Small intestine (tissue), 7 donors: ENCODE measurements at regions not wholly inside any gene's neighbourhood (a gene's known extent, or its start where the extent isn't known, plus 50 kb on each side); places are given as distances from the start of the nearest gene placed in this dataset.

ENCODE experiments used
- DNase-seq, 2 donors: peaks; one replicate each; pipeline versions ENCODE4 v3.0.0 to v3.0.0-alpha.2; 2013
- FAIRE-seq: peaks from 2 replicates; lab custom pipeline; 2012; peaks lifted over from hg19 to GRCh38; lab: Jason Lieb, UNC
- H3K27ac ChIP-seq, 3 donors: one replicate each; pipeline ENCODE4 v1.5.1; 2013; ENCODE audit warnings: low read length in 2 of 3, mild to moderate bottlenecking in 2 of 3, control low read depth in 1 of 3, inconsistent platforms in 1 of 3, low read depth in 1 of 3, moderate library complexity in 1 of 3
- H3K27me3 ChIP-seq, 3 donors: one replicate each; pipeline ENCODE4 v1.6.1; 2013; ENCODE audit warnings: low read length in 3 of 3, inconsistent platforms in 1 of 3; ENCODE audit not compliant: control insufficient read depth in 3 of 3, insufficient read depth in 3 of 3
- H3K36me3 ChIP-seq, 3 donors: one replicate each; pipeline ENCODE4 v1.6.1; 2013; ENCODE audit warnings: low read length in 3 of 3, inconsistent platforms in 1 of 3, low read depth in 1 of 3, mild to moderate bottlenecking in 1 of 3, moderate library complexity in 1 of 3; ENCODE audit not compliant: control insufficient read depth in 3 of 3, insufficient read depth in 2 of 3
- H3K4me1 ChIP-seq, 3 donors: one replicate each; pipeline ENCODE4 v1.6.1; 2013; ENCODE audit warnings: low read length in 2 of 3, inconsistent platforms in 1 of 3, low read depth in 1 of 3, mild to moderate bottlenecking in 1 of 3, moderate library complexity in 1 of 3; ENCODE audit not compliant: control insufficient read depth in 3 of 3, insufficient read depth in 2 of 3
- H3K4me3 ChIP-seq, 3 donors: one replicate each; pipeline ENCODE4 v1.5.1; 2013; ENCODE audit warnings: low read length in 3 of 3, control low read depth in 1 of 3, inconsistent platforms in 1 of 3, low read depth in 1 of 3, mild to moderate bottlenecking in 1 of 3, moderate library complexity in 1 of 3
- H3K9me3 ChIP-seq, 2 donors: one replicate each; pipeline ENCODE4 v1.6.1; 2013; ENCODE audit warnings: low read depth in 1 of 2, low read length in 1 of 2; ENCODE audit not compliant: control insufficient read depth in 2 of 2, insufficient read depth in 1 of 2
- WGBS, 3 donors: extraction: QIAGEN DNeasy Blood & Tissue Kit; methylation state at CpG; one replicate each; pipeline ENCODE4 v1.1.7; 2013; 5-methylcytosine and 5-hydroxymethylcytosine counted together
- donor health status: healthy with polysubstance abuse.
- donor health status: control.
- donor health status: control.
- donor health status: Bipolar disorder and iron deficiency.
- donor health status: healthy.

GRCh38 chr20:12599494-12599893 is 409.3 kb upstream of the SPTLC3 start:
- no peaks in the 10 kb centered on the region for H3K36me3 ChIP-seq
- H3K4me1 ChIP-seq: no peaks in the 10 kb centered on the region
- no peaks in the 10 kb centered on the region for H3K9me3 ChIP-seq
- H3K4me3 ChIP-seq: no peak overlapping the region
- FAIRE-seq: no peak
- no peak for DNase-seq
- no peaks in the 10 kb centered on the region for H3K27me3 ChIP-seq
- H3K27ac ChIP-seq: no peak overlapping the region

GRCh38 chr20:12605751-12606150 is 403.0 kb upstream of the SPTLC3 start:
- 69 to 82% (median 78%) methylated on average over 2 of the region's 2 CpGs for whole genome bisulfite sequencing, 3 donors
- H3K36me3 ChIP-seq: no peaks in the 10 kb centered on the region
- no peak overlapping the region for H3K27ac ChIP-seq
- DNase-seq: no peak
- no peaks in the 10 kb centered on the region for H3K27me3 ChIP-seq
- no peaks in the 10 kb centered on the region for H3K4me1 ChIP-seq
- no peak for FAIRE-seq
- no peak overlapping the region for H3K4me3 ChIP-seq
- no peaks in the 10 kb centered on the region for H3K9me3 ChIP-seq

GRCh38 chr20:12610871-12611270 is 397.9 kb upstream of the SPTLC3 start:
- no peaks in the 10 kb centered on the region for H3K9me3 ChIP-seq
- no peaks in the 10 kb centered on the region for H3K27me3 ChIP-seq
- WGBS, 3 donors: 17 to 44% (median 31%) methylated on average over 1 of the region's 1 CpG
- no peak overlapping the region for H3K4me3 ChIP-seq
- H3K36me3 ChIP-seq: no peaks in the 10 kb centered on the region
- FAIRE-seq (no peak), DNase-seq (no peak)
- no peaks in the 10 kb centered on the region for H3K4me1 ChIP-seq
- no peak overlapping the region for H3K27ac ChIP-seq

GRCh38 chr20:12614764-12615163 is 394.0 kb upstream of the SPTLC3 start:
- H3K27me3 ChIP-seq: no peaks in the 10 kb centered on the region
- FAIRE-seq (no peak), DNase-seq (no peak)
- no peaks in the 10 kb centered on the region for H3K36me3 ChIP-seq
- H3K4me3 ChIP-seq: no peak overlapping the region
- no peak overlapping the region for H3K27ac ChIP-seq
- no peaks in the 10 kb centered on the region for H3K4me1 ChIP-seq
- 81 to 90% (median 85%) methylated on average over 1 of the region's 1 CpG for WGBS, 3 donors
- no peaks in the 10 kb centered on the region for H3K9me3 ChIP-seq

GRCh38 chr20:12617076-12617475 is 391.7 kb upstream of the SPTLC3 start:
- Histone ChIP-seq H3K4me3 (no peak overlapping the region), H3K27ac (no peak overlapping the region), H3K4me1 (no peaks in the 10 kb centered on the region), H3K9me3 (no peaks in the 10 kb centered on the region), H3K36me3 (no peaks in the 10 kb centered on the region), H3K27me3 (no peaks in the 10 kb centered on the region)
- DNase-seq: no peak
- 63 to 82% (median 69%) methylated on average over 5 of the region's 5 CpGs for WGBS, 3 donors
- no peak for FAIRE-seq

- no peaks in the 10 kb centered on the region for H3K4me1 ChIP-seq
- H3K27me3 ChIP-seq: no peaks in the 10 kb centered on the region
- no peak overlapping the region for H3K27ac ChIP-seq
- no peaks in the 10 kb centered on the region for H3K9me3 ChIP-seq
- FAIRE-seq (no peak), DNase-seq (no peak)
- no peaks in the 10 kb centered on the region for H3K36me3 ChIP-seq
- no peak overlapping the region for H3K4me3 ChIP-seq
- 89 to 98% (median 89%) methylated on average over 1 of the region's 1 CpG for WGBS, 3 donors
Measured at GRCh38 chr20:12623870-12624269, 384.9 kb upstream of the SPTLC3 start.

GRCh38 chr20:12627485-12627884 is 381.3 kb upstream of the SPTLC3 start:
- Histone ChIP-seq H3K36me3 (no peaks in the 10 kb centered on the region), H3K4me1 (no peaks in the 10 kb centered on the region), H3K9me3 (no peaks in the 10 kb centered on the region), H3K4me3 (no peak overlapping the region), H3K27ac (no peak overlapping the region), H3K27me3 (no peaks in the 10 kb centered on the region)
- 63 to 73% (median 67%) methylated on average over 4 of the region's 4 CpGs for WGBS, 3 donors
- DNase-seq (no peak), FAIRE-seq (no peak)

GRCh38 chr20:12638633-12639312 is 370.0 kb upstream of the SPTLC3 start:
- no peak overlapping the region for H3K27ac ChIP-seq
- 84 to 86% (median 85%) methylated on average over 7 of the region's 7 CpGs for WGBS, 3 donors
- FAIRE-seq: no peak
- no peak overlapping the region for H3K4me3 ChIP-seq
- H3K36me3 ChIP-seq: no peaks in the 10 kb centered on the region
- no peak for DNase-seq
- H3K4me1 ChIP-seq: no peaks in the 10 kb centered on the region
- no peaks in the 10 kb centered on the region for H3K9me3 ChIP-seq
- H3K27me3 ChIP-seq: no peaks in the 10 kb centered on the region

GRCh38 chr20:12640251-12640650 is 368.5 kb upstream of the SPTLC3 start:
- Histone ChIP-seq H3K4me1 (no peaks in the 10 kb centered on the region), H3K4me3 (no peak overlapping the region), H3K36me3 (no peaks in the 10 kb centered on the region), H3K27me3 (no peaks in the 10 kb centered on the region), H3K9me3 (no peaks in the 10 kb centered on the region), H3K27ac (no peak overlapping the region)
- FAIRE-seq: no peak
- 60 to 73% (median 70%) methylated on average over 4 of the region's 4 CpGs for WGBS, 3 donors
- no peak for DNase-seq
